CD4-positive, alpha-beta T cell treated with Interferon alpha-2 for 1 hour (primary cell): ENCODE measurements at regions not wholly inside any gene's neighbourhood (a gene's known extent, or its start where the extent isn't known, plus 50 kb on each side); places are given as distances from the start of the nearest gene placed in this dataset.
"Not testable (repeated sequence)": the region's sequence is repeated elsewhere in the genome, so short reads cannot be mapped to it uniquely, and the experiment has no call there.

Source experiments
- DNase-seq, 2 donors: peaks; one replicate each; pipeline ENCODE4 v3.0.0-alpha.2; 2020 to 2022

- no peak for DNase-seq
Observed at GRCh38 chrX:84865113-84865512, 138.6 kb upstream of the APOOL start.

- not testable (repeated sequence) for DNase-seq
Observed at GRCh38 chrX:84870281-84870680, 133.4 kb upstream of the APOOL start.

GRCh38 chrX:84872160-84872771 is 131.4 kb upstream of the APOOL start:
- not testable (repeated sequence) for DNase-seq

DNA sequence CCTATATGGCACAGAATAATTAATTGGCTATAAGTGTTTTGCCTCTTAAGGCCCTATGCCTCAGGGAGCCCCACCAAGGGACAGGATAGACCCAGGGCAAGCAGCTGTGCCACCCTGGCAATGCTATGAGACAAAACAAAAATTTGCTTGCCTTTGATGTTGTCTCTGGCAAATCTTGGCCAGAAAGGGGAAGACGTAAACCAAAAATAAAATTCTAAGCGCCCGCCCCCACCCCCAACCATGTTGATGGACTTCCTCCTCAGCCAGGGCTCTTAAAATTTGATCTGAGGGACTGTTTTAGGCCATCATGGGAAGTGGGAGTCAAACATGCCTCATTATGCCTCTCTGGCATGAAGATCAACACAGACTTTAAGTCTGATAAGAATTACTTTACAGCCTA is 130.5 kb upstream of the APOOL start:
- DNase-seq, result no peak

GRCh38 chrX:84876876-84877275 is 126.8 kb upstream of the APOOL start:
- DNase-seq, result no peak

- no peak for DNase-seq
Observed at GRCh38 chrX:84893897-84894296, 109.8 kb upstream of the APOOL start.

DNA sequence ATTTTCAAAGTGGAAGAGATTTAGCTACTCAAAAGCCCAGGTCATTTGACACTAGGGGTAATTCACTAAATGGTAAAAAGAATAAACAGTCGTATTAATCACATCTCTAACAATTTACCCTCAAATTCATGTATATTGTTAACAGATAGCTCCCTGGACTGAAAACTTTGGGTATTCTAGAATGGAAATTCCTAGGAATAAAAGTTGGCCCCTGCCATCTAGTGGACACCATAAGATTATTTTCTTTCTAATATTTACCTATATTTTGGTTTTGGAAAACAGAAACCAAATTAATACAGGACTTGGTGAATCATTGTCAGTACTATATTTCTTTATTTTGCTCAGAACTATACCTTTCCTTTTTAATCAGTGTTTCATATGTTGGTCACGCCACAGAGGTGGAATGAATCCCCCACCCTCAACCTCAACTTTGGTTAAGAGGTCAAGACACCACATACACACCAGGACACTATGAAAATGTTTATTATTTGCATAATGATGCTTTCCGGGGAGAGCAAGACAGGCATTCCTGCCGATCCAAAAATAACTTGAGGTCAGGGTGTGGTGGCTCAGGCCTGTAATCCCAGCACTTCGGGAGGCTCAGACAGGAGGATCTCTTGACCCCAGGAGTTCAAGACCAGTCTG is 96.2 kb upstream of the APOOL start:
- DNase-seq, result no peak

- DNase-seq, result no peak
Observed at GRCh38 chrX:84909151-84909550, 94.5 kb upstream of the APOOL start.

DNA sequence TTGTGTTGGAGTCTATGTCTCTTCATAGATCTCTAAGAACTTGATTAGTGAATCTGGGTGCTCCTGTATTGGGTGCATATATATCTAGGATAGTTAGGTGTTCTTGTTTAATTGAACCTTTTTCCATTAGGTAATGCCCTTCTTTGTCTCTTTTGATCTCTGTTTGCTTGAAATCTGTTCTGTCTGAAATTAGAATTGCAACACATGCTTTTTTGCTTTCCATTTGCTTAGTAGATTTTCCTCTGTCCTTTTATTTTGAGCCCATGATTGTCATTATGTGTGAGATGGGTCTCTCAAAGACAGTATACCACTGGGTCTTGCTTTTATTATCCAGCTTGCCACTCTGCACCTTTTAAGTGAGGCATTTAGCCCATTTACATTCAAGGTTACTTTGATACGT is 79.1 kb upstream of the APOOL start:
- no peak for DNase-seq

DNA sequence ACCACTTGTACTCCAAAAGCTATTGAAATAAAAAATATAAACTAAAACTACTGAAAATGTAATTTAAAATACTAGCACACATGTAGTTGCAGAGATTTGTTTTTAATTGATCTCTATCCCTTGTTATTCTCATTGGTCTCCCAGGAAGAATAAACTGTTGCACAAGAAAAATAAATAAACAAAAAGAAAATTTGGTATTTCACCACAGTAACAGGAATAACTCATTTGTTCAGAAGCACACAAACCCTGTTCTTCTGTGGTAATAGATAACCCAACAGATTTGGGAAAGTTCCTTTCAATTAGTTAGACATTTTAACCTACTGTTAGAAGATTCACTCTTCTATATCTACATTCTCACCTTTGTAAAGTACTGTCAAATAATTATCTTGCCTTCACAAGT is 70.9 kb upstream of the APOOL start:
- DNase-seq, result no peak

DNA sequence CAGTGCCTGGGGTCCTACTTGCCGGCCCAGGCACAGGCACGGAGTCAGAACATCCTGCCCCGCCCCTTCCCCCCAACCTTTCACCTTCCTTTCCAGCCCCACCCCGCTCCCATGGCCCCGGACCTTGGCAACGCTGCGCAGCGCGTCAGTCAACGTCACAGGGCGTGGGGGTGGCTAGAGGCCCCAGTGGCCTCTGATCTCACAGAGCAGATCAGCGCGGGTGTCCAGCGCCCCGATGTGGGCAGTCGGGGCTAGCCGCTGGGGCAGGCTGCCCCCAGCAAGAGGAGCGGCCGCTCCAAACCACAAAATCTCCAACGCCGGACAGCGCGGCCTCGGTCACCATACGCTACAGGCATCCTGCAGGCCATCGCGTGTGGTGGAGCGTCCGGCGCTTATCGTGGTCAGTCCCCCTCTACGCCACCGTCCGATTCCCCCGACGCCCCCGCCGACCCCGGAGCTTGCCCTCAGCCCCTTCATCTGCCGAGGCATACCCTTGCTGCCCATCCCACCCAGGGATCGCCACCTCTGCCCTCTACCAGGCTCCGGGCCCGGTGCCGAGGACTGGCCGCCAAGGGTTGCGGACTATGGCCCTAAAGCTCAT is 69.6 kb upstream of the APOOL start:
- no peak for DNase-seq
